Skeletal muscle satellite cell (primary cell): ENCODE measurements at regions not wholly inside any gene's neighbourhood (a gene's known extent, or its start where the extent isn't known, plus 50 kb on each side); places are given as distances from the start of the nearest gene placed in this dataset. TPM values are rescaled to one million over a fixed set of nuclear protein-coding genes. Genes with fewer than 3 reads are reported as not detected.

Experiments used
- H3K27me3 ChIP-seq: 2 replicates; pipeline ENCODE4 v1.7.0; 2013; ENCODE audit warnings: low read length; ENCODE audit not compliant: control insufficient read depth, insufficient read depth
- H3K36me3 ChIP-seq: 2 replicates; pipeline ENCODE4 v1.7.0; 2013; ENCODE audit warnings: mild to moderate bottlenecking, control low read depth, low read length; ENCODE audit not compliant: insufficient read depth
- H3K4me1 ChIP-seq: 2 replicates; pipeline ENCODE4 v1.7.0; 2013; ENCODE audit warnings: low read length; ENCODE audit not compliant: control insufficient read depth, insufficient read depth
- H3K4me2 ChIP-seq: 2 replicates; pipeline ENCODE4 v1.7.0; 2013; ENCODE audit warnings: mild to moderate bottlenecking, low read length
- H3K4me3 ChIP-seq: 2 replicates; pipeline ENCODE4 v1.7.0; 2013; ENCODE audit warnings: low read length
- H3K9ac ChIP-seq: 2 replicates; pipeline ENCODE4 v1.7.0; 2013; ENCODE audit warnings: mild to moderate bottlenecking, low read depth, low read length, moderate library complexity
- H3K9me3 ChIP-seq: replicated peaks from 2 replicates; pipeline ENCODE4 v1.7.0; 2013; ENCODE audit warnings: mild to moderate bottlenecking, control low read depth, low read length
- small RNA-seq: library from RNA; depleted of rRNA; stranded (forward); fragments of <200 nt; gene quantifications from one replicate; pipeline ENCODE3, GENCODE V24; 2012

- H3K9ac ChIP-seq: no peak overlapping the region
- H3K27me3 ChIP-seq: no peaks in the 10 kb centered on the region
- H3K9me3 ChIP-seq: no peaks in the 10 kb centered on the region
- no peaks in the 10 kb centered on the region for H3K4me1 ChIP-seq
- no peaks in the 10 kb centered on the region for H3K36me3 ChIP-seq
- no peak overlapping the region for H3K4me2 ChIP-seq
- H3K4me3 ChIP-seq: no peak overlapping the region
These were observed 59.4 kb upstream of the CD96 start for GRCh38 chr3:111482574-111482973.

GRCh38 chr3:111485086-111485485 is 56.9 kb upstream of the CD96 start:
- Histone ChIP-seq H3K9me3 (no peaks in the 10 kb centered on the region), H3K36me3 (no peaks in the 10 kb centered on the region), H3K4me1 (no peaks in the 10 kb centered on the region), H3K27me3 (no peaks in the 10 kb centered on the region), H3K4me2 (no peak overlapping the region), H3K4me3 (no peak overlapping the region), H3K9ac (no peak overlapping the region)

Small RNA genes lying in the stretch of these regions (small RNA-seq; reads per million reads assigned to genes)
- gene ATP6V0CP2: not detected
